Right hindlimb (tissue), 1 donor: ENCODE measurements at regions not wholly inside any gene's neighbourhood (a gene's known extent, or its start where the extent isn't known, plus 50 kb on each side); places are given as distances from the start of the nearest gene placed in this dataset.
A peak's percentile ranks its signal among the peaks of the same experiment; 100 is the strongest.
"Not testable (repeated sequence)": the region's sequence is repeated elsewhere in the genome, so short reads cannot be mapped to it uniquely, and the experiment has no call there.

Experiments used
- DNase-seq: peaks from one replicate; pipeline ENCODE4 v3.0.0-alpha.2; 2018

GRCh38 chr5:84961193-84961592 is 576.5 kb upstream of the EDIL3 start:
- no peak for DNase-seq

GRCh38 chr5:84961903-84962302 is 577.2 kb upstream of the EDIL3 start:
- DNase-seq, result no peak

GRCh38 chr5:84983093-84983492 is 598.4 kb upstream of the EDIL3 start:
- no peak for DNase-seq

DNA sequence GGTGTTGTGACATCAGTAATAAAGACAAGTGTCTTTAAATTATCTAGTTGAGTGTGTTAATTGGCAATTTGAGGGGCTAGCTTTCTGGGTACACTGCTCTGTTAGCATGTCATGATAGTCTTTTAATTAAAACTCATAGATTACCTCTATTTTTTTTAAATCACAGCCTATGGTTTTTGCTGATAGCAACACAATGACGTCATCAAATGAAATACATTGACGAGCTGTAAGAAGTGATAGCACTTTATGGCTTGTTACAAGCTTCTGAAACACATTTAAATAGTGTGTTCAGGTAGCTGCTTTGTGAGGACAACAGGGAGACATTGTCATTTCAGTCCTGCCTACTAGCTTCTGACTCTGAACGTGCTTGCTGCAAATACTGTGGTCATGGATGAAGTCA is 600.5 kb upstream of the EDIL3 start:
- DNase-seq, result no peak

DNA sequence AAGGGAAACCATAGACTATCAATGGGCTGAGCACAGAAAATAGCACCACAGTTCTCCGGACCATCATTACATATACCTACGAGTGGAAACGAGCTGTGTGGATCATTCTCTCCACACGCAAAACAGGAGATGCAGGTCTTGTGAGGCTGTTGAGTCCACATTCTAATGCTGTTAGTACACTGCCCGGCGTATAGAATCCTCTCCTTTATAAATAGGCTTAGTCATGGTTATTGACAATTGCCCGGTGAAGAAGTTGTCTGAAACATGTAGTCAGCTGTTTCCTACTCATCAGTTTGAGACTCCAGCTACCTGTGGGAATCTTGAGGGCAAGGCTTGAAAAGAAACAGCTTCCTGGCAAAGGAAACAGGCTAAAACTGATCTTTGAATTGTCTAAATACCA is 602.0 kb upstream of the EDIL3 start:
- DNase-seq, result no peak

DNA sequence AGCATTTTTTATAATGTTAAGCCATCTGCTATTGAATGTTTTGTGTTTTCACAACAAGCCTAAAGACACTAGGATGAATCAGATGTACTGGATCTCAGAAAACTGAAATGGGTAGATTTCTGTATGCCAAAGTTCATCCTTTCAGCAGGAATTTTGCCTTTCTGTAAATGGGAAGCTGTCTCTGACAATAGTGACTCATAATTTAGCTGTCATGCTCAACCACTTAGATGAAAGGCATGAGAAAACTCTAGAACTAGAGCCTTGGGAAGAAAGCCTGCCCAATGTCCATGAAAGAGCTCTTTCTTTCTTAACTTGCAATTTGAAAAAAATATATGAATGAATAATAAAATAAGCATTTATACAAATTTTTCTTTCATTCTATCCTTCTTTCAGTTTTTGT is 616.0 kb upstream of the EDIL3 start:
- no peak for DNase-seq

GRCh38 chr5:85002026-85002425 is 617.3 kb upstream of the EDIL3 start:
- not testable (repeated sequence) for DNase-seq

- no peak for DNase-seq
These were observed 625.4 kb upstream of the EDIL3 start for GRCh38 chr5:85010014-85010562.

- DNase-seq, result no peak
These were observed 632.6 kb upstream of the EDIL3 start for GRCh38 chr5:85017261-85017660.

DNA sequence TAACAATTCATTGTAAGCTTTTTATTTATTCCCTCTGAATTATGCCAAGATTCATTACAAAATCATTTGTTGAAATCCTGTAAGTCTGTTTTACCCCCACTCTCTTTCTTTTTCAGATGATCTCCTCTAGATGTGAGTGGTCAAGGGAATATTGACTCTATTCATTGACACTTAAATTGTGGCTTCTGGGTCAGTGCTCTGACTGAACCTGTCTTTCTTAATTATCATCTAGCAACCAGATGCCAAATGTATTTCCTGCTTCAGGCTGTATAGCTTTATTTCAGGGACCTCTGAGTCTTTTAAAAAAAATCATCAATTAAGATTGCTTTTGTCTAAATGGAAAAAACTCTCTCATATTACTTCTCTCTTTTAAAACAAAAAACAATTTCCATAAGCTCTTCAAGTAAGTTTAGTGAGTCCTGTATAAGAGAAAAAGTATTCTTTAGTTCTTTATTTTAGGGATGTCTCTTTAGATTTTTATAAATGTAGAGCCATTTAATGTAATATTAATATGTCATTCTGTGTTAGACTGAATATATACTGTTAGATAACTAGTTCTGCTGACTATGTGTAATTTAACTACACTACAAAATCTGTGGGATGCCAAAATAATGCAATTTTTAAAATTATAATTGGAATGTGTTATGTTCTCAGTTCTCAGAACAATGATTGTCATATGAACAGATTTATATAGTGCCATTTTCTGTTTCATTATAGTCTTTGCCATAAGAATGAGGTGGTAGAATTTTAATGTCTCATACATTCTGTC is 645.8 kb upstream of the EDIL3 start:
- DNase-seq, result no peak

DNA sequence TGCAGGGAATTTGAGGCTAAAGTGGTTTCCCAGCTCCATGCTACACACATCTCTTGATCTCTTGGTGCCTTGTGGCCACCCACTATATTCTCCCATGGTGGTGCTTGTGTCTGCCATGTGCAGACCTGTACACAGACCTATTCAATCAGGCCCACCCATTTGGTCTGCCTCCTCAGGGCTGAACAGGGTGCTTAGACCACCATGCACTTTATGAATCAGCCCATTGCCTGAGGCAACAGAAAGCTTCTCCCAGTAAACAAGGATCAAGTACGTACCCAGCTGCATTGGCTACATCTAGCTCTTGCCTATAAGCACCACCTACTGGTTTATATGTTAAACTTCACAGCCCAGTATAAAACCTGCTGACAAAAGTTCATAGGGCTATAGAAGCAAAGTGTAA is 664.3 kb upstream of the EDIL3 start:
- DNase-seq, result peak; percentile 15

DNA sequence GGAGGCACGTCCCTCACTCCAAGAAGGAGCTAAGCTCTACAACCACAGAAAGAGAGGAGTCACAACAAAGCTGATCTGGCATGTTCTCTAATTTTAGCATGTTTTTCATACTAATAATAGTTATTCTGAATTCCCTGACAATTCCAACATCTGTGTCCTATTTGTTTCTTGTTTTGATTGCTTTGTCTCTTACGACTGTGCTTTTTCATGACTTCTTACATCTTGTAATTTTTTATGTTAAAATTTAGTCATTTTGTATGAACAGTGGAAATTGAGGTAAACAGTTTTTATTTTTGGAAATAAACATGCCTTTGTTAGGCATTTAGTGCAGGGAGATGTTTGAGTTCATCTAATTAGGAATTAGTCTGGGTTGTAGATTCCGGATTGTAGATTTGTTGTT is 668.1 kb upstream of the EDIL3 start:
- DNase-seq, result no peak

DNA sequence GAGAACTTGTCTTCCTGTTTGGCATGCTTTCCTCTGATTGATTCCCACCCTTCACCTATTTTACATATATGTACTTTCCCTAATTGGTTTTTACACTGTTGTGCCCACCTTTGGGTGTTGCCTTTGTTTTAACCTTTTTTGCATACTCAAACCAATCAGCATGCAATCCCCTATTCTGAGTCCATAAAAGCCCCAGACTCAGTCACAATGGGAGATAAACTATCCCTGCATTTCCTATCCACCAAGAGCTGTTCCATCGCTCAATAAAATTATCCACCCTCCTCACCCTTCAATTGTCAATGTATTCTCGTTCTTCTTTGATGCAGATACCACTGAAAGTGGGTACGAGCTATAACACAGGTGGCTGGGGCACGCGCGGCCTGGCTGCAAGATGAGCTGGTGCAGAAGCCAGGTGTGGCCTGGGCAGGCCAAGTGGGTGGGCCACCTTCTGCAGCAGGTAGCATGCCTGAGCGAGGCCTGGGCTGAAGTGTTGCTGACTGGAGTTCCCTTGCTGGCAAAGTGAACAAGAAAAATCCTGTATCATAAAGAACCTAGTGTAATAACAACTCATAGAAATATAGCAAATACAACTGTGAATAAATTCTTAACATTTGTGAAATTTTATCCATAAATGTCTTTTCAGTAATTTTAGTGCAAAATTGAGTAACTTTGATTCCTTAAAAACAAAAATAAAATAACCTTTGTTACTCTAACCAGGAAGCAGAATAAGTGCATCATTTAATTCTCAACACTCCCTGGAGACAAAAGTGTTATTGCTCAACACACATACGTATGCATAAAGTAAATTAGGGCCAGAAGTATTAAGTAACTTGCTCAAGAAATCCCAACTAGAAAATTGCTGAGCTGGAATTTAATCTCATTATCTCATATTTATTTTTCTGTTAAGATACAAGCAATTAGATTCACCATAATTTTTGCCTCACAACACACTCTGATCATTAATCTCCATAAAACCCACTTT is 685.3 kb upstream of the EDIL3 start:
- no peak for DNase-seq

- no peak for DNase-seq
These were observed 692.9 kb upstream of the EDIL3 start for GRCh38 chr5:85077581-85077980.

DNA sequence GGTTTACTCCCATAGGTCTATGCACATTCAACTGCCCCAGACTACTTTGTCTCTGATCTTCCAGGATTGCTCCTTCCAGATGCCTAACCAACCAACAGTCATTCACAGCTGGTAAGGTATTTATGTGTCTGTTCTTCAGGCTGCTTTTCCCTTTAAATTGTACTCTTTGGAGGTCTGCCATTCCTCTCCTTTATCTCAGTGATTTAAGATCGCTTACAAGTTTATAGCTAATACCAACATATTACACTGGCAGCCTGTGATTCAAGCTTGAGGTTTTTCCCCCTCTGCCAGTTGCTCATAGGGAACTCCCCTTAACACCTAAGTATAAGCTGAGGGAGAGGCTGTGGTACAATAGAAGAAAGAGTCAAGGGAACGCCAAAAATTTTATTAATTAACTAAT is 711.7 kb upstream of the EDIL3 start:
- no peak for DNase-seq

GRCh38 chr5:85108471-85108870 is 723.8 kb upstream of the EDIL3 start:
- DNase-seq, result no peak

DNA sequence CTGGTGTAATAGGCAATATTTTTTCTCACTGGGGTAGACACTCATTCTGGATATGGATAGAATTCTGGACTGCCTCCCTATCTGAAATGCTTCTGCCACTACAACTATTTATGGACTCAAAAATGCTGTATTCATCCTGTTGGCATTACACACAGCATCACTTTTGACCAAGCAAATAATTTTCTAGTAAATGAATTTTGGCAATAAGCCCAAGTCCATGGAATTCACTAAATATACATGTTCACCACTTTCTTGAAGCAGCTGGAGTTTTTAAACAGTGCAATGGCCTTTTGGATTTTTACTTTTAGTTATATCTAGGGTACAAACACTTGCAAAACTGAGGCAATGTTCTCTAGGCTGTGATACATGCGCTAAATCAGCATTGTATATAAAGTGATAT is 724.9 kb upstream of the EDIL3 start:
- DNase-seq, result no peak

DNA sequence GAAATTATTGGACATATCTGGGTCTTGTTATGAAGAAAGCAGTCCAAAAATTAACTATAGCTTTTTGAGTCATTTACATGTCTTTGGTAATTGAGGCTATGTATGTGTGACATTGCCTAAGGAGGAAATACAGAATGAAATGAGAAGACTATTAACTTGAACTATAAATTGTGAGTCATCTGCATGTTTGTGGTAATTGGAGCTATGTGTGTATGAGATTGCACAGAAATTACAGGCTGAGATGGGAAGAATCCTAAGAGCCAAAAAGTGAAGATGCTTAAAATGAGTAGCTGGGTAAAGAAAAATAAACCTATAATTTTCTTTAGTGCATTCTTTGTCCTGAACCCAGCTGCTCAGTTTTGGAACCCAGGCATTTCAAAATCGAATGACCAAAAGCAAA is 747.6 kb upstream of the EDIL3 start:
- no peak for DNase-seq

GRCh38 chr5:85140471-85140870 is 755.8 kb upstream of the EDIL3 start:
- no peak for DNase-seq

- DNase-seq, result no peak
These were observed 758.5 kb upstream of the EDIL3 start for GRCh38 chr5:85143138-85143537.

DNA sequence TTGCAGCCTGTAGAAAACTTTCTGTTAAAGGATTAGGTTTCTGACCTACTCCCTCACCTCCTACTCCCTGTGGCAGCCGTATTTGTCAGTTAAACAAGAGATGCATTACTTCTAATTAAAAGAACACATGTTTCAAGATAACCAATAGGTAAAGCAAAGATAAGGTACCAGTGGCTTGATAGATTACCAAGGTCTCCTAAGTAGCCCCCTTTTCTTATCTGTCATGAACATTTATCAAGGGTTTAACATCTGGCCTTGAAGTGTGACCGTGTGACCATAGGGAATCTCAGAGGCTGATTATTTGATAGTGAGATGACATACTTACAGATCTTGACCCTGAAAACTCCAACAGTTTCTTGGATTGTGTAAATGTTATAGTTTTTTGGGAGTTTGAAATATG is 764.0 kb upstream of the EDIL3 start:
- no peak for DNase-seq

- DNase-seq, result no peak
These were observed 774.7 kb upstream of the EDIL3 start for GRCh38 chr5:85159395-85159794.

GRCh38 chr5:85168474-85168873 is 783.8 kb upstream of the EDIL3 start:
- DNase-seq, result no peak

- DNase-seq, result no peak
These were observed 785.5 kb upstream of the EDIL3 start for GRCh38 chr5:85170183-85170582.
